ENCODE measurements at regions not wholly inside any gene's neighbourhood (a gene's known extent, or its start where the extent isn't known, plus 50 kb on each side); places are given as distances from the start of the nearest gene placed in this dataset.

DNA sequence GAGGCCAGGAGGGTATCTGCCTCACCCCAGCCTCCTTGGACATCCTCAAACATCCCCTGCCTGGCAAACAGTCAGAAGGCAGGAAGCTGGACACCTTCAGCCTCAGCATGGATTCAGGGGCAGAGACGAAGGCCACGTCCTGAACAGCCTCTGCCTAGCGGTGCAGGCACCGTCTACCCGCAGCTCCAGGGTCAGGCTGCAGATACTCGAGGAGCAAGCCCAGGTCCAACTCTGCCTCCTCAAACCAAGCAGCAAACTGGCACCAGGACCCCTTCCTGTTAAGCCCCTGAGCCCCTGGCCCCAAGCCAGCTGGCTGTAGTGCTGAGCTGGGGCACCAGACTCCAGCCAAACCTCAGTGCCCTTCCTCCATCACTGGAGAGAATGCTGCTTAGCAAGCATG is 494.7 kb downstream of the NPHP4 start:
- Histone ChIP-seq H3K27me3 (replicated peaks in 2 of 5; ENCODE audit: control insufficient read depth in 4 of 5, insufficient read depth in 5 of 5, low read length in 4 of 5) (peaks cover 0 to 55% (median 12%) of the 10 kb centered on the region in 5 experiments), H3K27ac (ENCODE audit: insufficient read depth in 1 of 2, low read depth in 1 of 2, low read length in 2 of 2, poor library complexity in 1 of 2, severe bottlenecking in 2 of 2) (no peak overlapping the region), H3K36me3 (ENCODE audit: control insufficient read depth in 4 of 4, insufficient read depth in 4 of 4, low read length in 3 of 4) (no peaks in the 10 kb centered on the region), H3K4me1 (ENCODE audit: control extremely low read depth in 1 of 4, control insufficient read depth in 4 of 4, insufficient read depth in 4 of 4, low read length in 3 of 4) (no peaks in the 10 kb centered on the region), H3K4me3 (ENCODE audit: control insufficient read depth in 1 of 7, extremely low read depth in 1 of 7, insufficient read depth in 4 of 7, low read depth in 2 of 7, low read length in 6 of 7) (no peak overlapping the region), H3K9me3 (ENCODE audit: control extremely low read depth in 1 of 5, control insufficient read depth in 4 of 5, insufficient read depth in 2 of 5, low read depth in 1 of 5, low read length in 4 of 5) (peaks cover 0 to 3% (median 0%) of the 10 kb centered on the region in 5 experiments)
- 85% methylated on average over 6 of the region's 6 CpGs for WGBS (ENCODE audit: insufficient coverage)
- CTCF ChIA-PET = no interaction called here
- POLR2A ChIA-PET = no interaction called here
- no peak for DNase-seq

DNA sequence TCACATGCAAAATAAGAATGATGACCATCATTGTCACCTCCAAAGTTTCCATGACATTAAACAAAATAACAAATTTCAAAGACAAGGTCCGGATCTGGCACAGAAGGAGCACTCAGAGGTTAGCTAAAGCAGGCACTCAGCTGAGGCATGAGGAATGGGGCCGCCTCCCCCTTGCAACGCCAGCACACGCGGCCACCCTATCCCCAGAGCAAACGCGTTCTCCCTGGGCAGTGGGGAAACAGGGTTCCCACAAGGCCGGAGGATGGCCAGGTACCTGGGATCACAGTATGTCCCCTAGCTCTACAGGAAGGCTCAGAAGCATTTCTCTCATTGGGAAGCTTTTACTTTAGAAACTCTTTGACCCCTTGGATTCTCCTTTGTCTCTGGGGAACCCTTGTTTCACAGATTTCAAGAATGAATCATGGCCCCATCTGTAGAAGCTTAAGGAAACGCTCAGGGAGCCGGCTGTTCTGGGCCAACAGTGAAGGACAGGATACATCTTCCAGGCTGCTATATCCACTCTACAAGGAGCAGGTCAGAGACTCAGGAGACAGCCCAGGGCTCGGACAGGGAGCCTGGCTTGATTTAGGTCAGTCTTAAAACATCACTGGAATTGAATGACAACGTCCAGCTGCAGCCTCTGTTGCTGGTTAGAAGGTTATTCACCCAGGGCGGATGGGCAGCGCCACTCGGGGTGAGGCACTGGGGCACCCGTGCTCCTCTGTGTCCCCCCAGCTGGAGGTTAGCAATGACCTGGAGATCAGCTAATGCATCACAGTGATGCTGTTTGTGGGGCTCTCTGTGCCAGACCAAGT is 496.4 kb downstream of the NPHP4 start:
- H3K27ac ChIP-seq (ENCODE audit: insufficient read depth in 1 of 2, low read depth in 1 of 2, low read length in 2 of 2, poor library complexity in 1 of 2, severe bottlenecking in 2 of 2) = no peak overlapping the region
- no peaks in the 10 kb centered on the region for H3K4me1 ChIP-seq (ENCODE audit: control extremely low read depth in 1 of 4, control insufficient read depth in 4 of 4, insufficient read depth in 4 of 4, low read length in 3 of 4)
- ChIA-PET POLR2A (no interaction called here), CTCF (no interaction called here)
- no peak overlapping the region for H3K4me3 ChIP-seq (ENCODE audit: control insufficient read depth in 1 of 7, extremely low read depth in 1 of 7, insufficient read depth in 4 of 7, low read depth in 2 of 7, low read length in 6 of 7)
- peaks cover 0 to 3% (median 0%) of the 10 kb centered on the region in 5 experiments for H3K9me3 ChIP-seq (ENCODE audit: control extremely low read depth in 1 of 5, control insufficient read depth in 4 of 5, insufficient read depth in 2 of 5, low read depth in 1 of 5, low read length in 4 of 5)
- H3K36me3 ChIP-seq (ENCODE audit: control insufficient read depth in 4 of 4, insufficient read depth in 4 of 4, low read length in 3 of 4) = no peaks in the 10 kb centered on the region
- H3K27me3 ChIP-seq (replicated peaks in 2 of 5; ENCODE audit: control insufficient read depth in 4 of 5, insufficient read depth in 5 of 5, low read length in 4 of 5) = peaks cover 0 to 54% (median 8%) of the 10 kb centered on the region in 5 experiments
- DNase-seq = no peak
- 86% methylated on average over 16 of the region's 16 CpGs for WGBS (ENCODE audit: insufficient coverage)

- no peak overlapping the region for H3K4me3 ChIP-seq (ENCODE audit: control insufficient read depth in 1 of 7, extremely low read depth in 1 of 7, insufficient read depth in 4 of 7, low read depth in 2 of 7, low read length in 6 of 7)
- no peak for DNase-seq
- H3K4me1 ChIP-seq (ENCODE audit: control extremely low read depth in 1 of 4, control insufficient read depth in 4 of 4, insufficient read depth in 4 of 4, low read length in 3 of 4) = no peaks in the 10 kb centered on the region
- 82% methylated on average over 6 of the region's 7 CpGs for WGBS (ENCODE audit: insufficient coverage)
- peaks cover 0 to 57% (median 8%) of the 10 kb centered on the region in 5 experiments for H3K27me3 ChIP-seq (replicated peaks in 2 of 5; ENCODE audit: control insufficient read depth in 4 of 5, insufficient read depth in 5 of 5, low read length in 4 of 5)
- CTCF ChIA-PET = interaction anchor here (1.8 kb wide), 1 partner anchor 12 kb away, joined by 5 read pairs; no protein-coding TSS in a partner anchor
- POLR2A ChIA-PET = no interaction called here
- peaks cover 0 to 3% (median 0%) of the 10 kb centered on the region in 5 experiments for H3K9me3 ChIP-seq (ENCODE audit: control extremely low read depth in 1 of 5, control insufficient read depth in 4 of 5, insufficient read depth in 2 of 5, low read depth in 1 of 5, low read length in 4 of 5)
- H3K36me3 ChIP-seq (ENCODE audit: control insufficient read depth in 4 of 4, insufficient read depth in 4 of 4, low read length in 3 of 4) = no peaks in the 10 kb centered on the region
- H3K27ac ChIP-seq (ENCODE audit: insufficient read depth in 1 of 2, low read depth in 1 of 2, low read length in 2 of 2, poor library complexity in 1 of 2, severe bottlenecking in 2 of 2) = no peak overlapping the region
Observed at GRCh38 chr1:5494518-5494917, 497.7 kb downstream of the NPHP4 start.

GRCh38 chr1:5493851-5494311 is 498.3 kb downstream of the NPHP4 start:
- ChIA-PET CTCF (interaction anchor here (1.8 kb wide), 1 partner anchor 13 kb away, joined by 5 read pairs; no protein-coding TSS in a partner anchor), POLR2A (no interaction called here)
- peaks cover 0 to 58% (median 8%) of the 10 kb centered on the region in 5 experiments for H3K27me3 ChIP-seq (replicated peaks in 2 of 5; ENCODE audit: control insufficient read depth in 4 of 5, insufficient read depth in 5 of 5, low read length in 4 of 5)
- H3K27ac ChIP-seq (ENCODE audit: insufficient read depth in 1 of 2, low read depth in 1 of 2, low read length in 2 of 2, poor library complexity in 1 of 2, severe bottlenecking in 2 of 2) = no peak overlapping the region
- no peaks in the 10 kb centered on the region for H3K36me3 ChIP-seq (ENCODE audit: control insufficient read depth in 4 of 4, insufficient read depth in 4 of 4, low read length in 3 of 4)
- no peak overlapping the region for H3K4me3 ChIP-seq (ENCODE audit: control insufficient read depth in 1 of 7, extremely low read depth in 1 of 7, insufficient read depth in 4 of 7, low read depth in 2 of 7, low read length in 6 of 7)
- peaks cover 0 to 3% (median 0%) of the 10 kb centered on the region in 5 experiments for H3K9me3 ChIP-seq (ENCODE audit: control extremely low read depth in 1 of 5, control insufficient read depth in 4 of 5, insufficient read depth in 2 of 5, low read depth in 1 of 5, low read length in 4 of 5)
- H3K4me1 ChIP-seq (ENCODE audit: control extremely low read depth in 1 of 4, control insufficient read depth in 4 of 4, insufficient read depth in 4 of 4, low read length in 3 of 4) = no peaks in the 10 kb centered on the region
- WGBS (ENCODE audit: insufficient coverage) = 96% methylated on average over 5 of the region's 9 CpGs
- no peak for DNase-seq

- no peak for DNase-seq
- 93% methylated on average over 4 of the region's 4 CpGs for WGBS (ENCODE audit: insufficient coverage)
- H3K27me3 ChIP-seq (replicated peaks in 2 of 5; ENCODE audit: control insufficient read depth in 4 of 5, insufficient read depth in 5 of 5, low read length in 4 of 5) = peaks cover 0 to 54% (median 4%) of the 10 kb centered on the region in 5 experiments
- CTCF ChIA-PET = interaction anchor here (1.8 kb wide), 1 partner anchor 13 kb away, joined by 5 read pairs; no protein-coding TSS in a partner anchor
- no peak overlapping the region for H3K4me3 ChIP-seq (ENCODE audit: control insufficient read depth in 1 of 7, extremely low read depth in 1 of 7, insufficient read depth in 4 of 7, low read depth in 2 of 7, low read length in 6 of 7)
- POLR2A ChIA-PET = no interaction called here
- no peak overlapping the region for H3K27ac ChIP-seq (ENCODE audit: insufficient read depth in 1 of 2, low read depth in 1 of 2, low read length in 2 of 2, poor library complexity in 1 of 2, severe bottlenecking in 2 of 2)
- no peaks in the 10 kb centered on the region for H3K36me3 ChIP-seq (ENCODE audit: control insufficient read depth in 4 of 4, insufficient read depth in 4 of 4, low read length in 3 of 4)
- H3K4me1 ChIP-seq (ENCODE audit: control extremely low read depth in 1 of 4, control insufficient read depth in 4 of 4, insufficient read depth in 4 of 4, low read length in 3 of 4) = no peaks in the 10 kb centered on the region
- peaks cover 0 to 3% (median 0%) of the 10 kb centered on the region in 5 experiments for H3K9me3 ChIP-seq (ENCODE audit: control extremely low read depth in 1 of 5, control insufficient read depth in 4 of 5, insufficient read depth in 2 of 5, low read depth in 1 of 5, low read length in 4 of 5)
Observed at GRCh38 chr1:5493275-5493674, 498.9 kb downstream of the NPHP4 start.

GRCh38 chr1:5492846-5493245 is 499.4 kb downstream of the NPHP4 start:
- 91% methylated on average over 3 of the region's 4 CpGs for WGBS (ENCODE audit: insufficient coverage)
- Histone ChIP-seq H3K4me1 (ENCODE audit: control extremely low read depth in 1 of 4, control insufficient read depth in 4 of 4, insufficient read depth in 4 of 4, low read length in 3 of 4) (no peaks in the 10 kb centered on the region), H3K9me3 (ENCODE audit: control extremely low read depth in 1 of 5, control insufficient read depth in 4 of 5, insufficient read depth in 2 of 5, low read depth in 1 of 5, low read length in 4 of 5) (peaks cover 0 to 3% (median 0%) of the 10 kb centered on the region in 5 experiments), H3K27me3 (replicated peaks in 2 of 5; ENCODE audit: control insufficient read depth in 4 of 5, insufficient read depth in 5 of 5, low read length in 4 of 5) (peaks cover 0 to 51% (median 3%) of the 10 kb centered on the region in 5 experiments), H3K27ac (ENCODE audit: insufficient read depth in 1 of 2, low read depth in 1 of 2, low read length in 2 of 2, poor library complexity in 1 of 2, severe bottlenecking in 2 of 2) (no peak overlapping the region), H3K4me3 (ENCODE audit: control insufficient read depth in 1 of 7, extremely low read depth in 1 of 7, insufficient read depth in 4 of 7, low read depth in 2 of 7, low read length in 6 of 7) (no peak overlapping the region), H3K36me3 (ENCODE audit: control insufficient read depth in 4 of 4, insufficient read depth in 4 of 4, low read length in 3 of 4) (no peaks in the 10 kb centered on the region)
- no peak for DNase-seq
- CTCF ChIA-PET = no interaction called here
- POLR2A ChIA-PET = no interaction called here

DNA sequence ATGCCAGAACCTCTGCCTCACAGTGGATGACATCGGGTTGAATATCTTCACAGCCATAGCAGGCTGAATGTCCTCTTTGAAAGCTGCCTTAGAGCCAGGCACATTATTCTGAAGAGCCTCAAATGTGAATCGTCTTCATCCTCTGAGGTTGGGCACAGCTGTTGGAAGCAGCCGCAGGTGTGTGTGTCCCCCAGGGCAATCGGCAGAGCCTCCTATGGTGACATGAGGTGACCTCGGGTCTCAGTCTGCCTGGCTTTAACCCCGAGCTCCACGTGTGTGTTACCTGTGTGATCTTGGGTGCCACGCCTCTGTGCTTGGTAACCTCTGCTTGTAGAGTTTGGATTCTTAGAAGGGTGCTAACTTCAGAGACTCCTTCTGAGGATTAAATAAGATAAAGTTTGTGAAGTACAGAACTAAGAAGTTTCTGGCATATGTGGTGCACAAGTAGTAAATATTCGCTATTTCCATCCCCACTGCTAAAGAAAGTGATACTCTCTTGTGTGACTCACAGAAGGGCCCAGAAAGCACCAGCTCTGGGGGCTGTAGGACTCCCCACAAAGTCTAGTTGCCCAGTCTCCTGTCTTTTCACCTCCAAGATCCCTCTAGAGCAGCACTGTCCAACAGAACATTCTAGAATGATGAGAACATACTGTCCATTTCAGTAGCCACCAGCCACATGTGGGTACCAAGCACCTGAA is 500.9 kb downstream of the NPHP4 start:
- Histone ChIP-seq H3K27me3 (replicated peaks in 2 of 5; ENCODE audit: control insufficient read depth in 4 of 5, insufficient read depth in 5 of 5, low read length in 4 of 5) (peaks cover 0 to 43% (median 0%) of the 10 kb centered on the region in 5 experiments), H3K4me3 (ENCODE audit: control insufficient read depth in 1 of 7, extremely low read depth in 1 of 7, insufficient read depth in 4 of 7, low read depth in 2 of 7, low read length in 6 of 7) (no peak overlapping the region), H3K36me3 (ENCODE audit: control insufficient read depth in 4 of 4, insufficient read depth in 4 of 4, low read length in 3 of 4) (no peaks in the 10 kb centered on the region), H3K9me3 (ENCODE audit: control extremely low read depth in 1 of 5, control insufficient read depth in 4 of 5, insufficient read depth in 2 of 5, low read depth in 1 of 5, low read length in 4 of 5) (no peaks in the 10 kb centered on the region), H3K27ac (ENCODE audit: insufficient read depth in 1 of 2, low read depth in 1 of 2, low read length in 2 of 2, poor library complexity in 1 of 2, severe bottlenecking in 2 of 2) (no peak overlapping the region), H3K4me1 (ENCODE audit: control extremely low read depth in 1 of 4, control insufficient read depth in 4 of 4, insufficient read depth in 4 of 4, low read length in 3 of 4) (no peaks in the 10 kb centered on the region)
- DNase-seq = no peak
- POLR2A ChIA-PET = no interaction called here
- WGBS (ENCODE audit: insufficient coverage) = 81% methylated on average over 9 of the region's 9 CpGs
- CTCF ChIA-PET = no interaction called here
